HL-60 (cell line): ENCODE measurements at regions not wholly inside any gene's neighbourhood (a gene's known extent, or its start where the extent isn't known, plus 50 kb on each side); places are given as distances from the start of the nearest gene placed in this dataset.

ENCODE experiments used
- CTCF ChIP-seq: IDR thresholded peaks from one replicate; pipeline ENCODE4 v1.5.1; 2011; ENCODE audit warnings: low read length, control low read depth, inconsistent platforms; ENCODE audit not compliant: insufficient read depth
- POLR2AphosphoS5 ChIP-seq: IDR thresholded peaks from 2 replicates; pipeline ENCODE4 v1.6.1; 2012; ENCODE audit warnings: low read depth

- TF ChIP-seq CTCF = no peak
- no peak for TF ChIP-seq POLR2AphosphoS5
Measured at GRCh38 chr5:162801235-162801634, 636.2 kb upstream of the CCNG1 start.
